Stimulated activated CD4-positive, alpha-beta T cell treated with anti-CD3 and anti-CD28 coated beads, TNF-alpha, amount 100 ng/mL, for 24 hours (primary cell): ENCODE measurements at regions not wholly inside any gene's neighbourhood (a gene's known extent, or its start where the extent isn't known, plus 50 kb on each side); places are given as distances from the start of the nearest gene placed in this dataset.
"Not testable (repeated sequence)": the region's sequence is repeated elsewhere in the genome, so short reads cannot be mapped to it uniquely, and the experiment has no call there.

Experiments used
- DNase-seq, 3 experiments: peaks; one replicate each; pipeline ENCODE4 v3.0.0-alpha.2; 2020; ENCODE audit warnings: low read depth in 3 of 3

DNA sequence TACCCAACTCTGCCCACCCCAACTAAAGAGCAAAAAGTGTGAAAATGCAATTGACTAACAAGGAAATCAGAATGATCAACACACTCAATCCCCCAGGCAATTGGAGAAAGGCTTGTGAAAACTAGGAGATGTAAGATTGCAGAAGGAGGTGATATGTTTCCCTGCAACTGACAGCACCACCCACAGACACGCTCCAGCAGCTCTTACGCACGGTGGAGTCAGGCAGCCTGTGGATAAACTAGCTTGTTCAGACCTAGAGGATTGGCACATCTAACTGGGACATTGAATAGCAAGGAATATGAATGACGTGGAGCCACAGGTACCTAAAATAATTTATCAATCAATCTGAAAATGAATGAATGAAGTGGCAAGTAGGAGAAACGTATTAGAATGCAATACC lies 125.7 kb upstream of the MYO3A start:
- no peak for DNase-seq

DNA sequence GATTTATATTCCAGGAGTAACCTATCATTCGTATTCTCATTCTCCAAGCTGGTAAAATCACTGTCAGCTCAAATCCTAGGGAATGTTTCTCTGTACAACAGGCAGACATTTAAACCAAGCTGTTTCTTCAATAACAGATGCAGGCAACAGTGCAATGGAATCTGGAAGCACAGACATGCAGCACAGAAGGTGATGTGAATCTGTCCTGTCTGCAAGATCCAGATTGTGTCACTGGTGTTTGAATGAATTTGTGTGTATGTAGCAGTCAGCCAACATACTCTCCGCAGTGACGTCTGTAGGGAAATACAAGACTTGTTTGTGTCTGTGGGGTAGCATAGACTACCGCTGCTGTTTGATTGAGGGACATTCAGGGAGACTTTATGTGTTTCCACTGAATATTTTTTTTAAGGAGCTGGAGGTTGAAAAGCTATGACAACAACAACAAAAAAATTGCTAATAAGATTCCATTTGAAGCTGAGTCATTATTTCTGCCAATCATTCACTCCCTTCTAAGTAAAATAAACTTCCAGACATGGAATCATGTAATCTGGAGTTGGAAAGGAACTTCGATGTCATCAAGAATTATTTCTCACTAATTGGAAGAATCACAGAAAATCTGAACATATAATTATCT lies 122.9 kb upstream of the MYO3A start:
- no peak for DNase-seq

DNA sequence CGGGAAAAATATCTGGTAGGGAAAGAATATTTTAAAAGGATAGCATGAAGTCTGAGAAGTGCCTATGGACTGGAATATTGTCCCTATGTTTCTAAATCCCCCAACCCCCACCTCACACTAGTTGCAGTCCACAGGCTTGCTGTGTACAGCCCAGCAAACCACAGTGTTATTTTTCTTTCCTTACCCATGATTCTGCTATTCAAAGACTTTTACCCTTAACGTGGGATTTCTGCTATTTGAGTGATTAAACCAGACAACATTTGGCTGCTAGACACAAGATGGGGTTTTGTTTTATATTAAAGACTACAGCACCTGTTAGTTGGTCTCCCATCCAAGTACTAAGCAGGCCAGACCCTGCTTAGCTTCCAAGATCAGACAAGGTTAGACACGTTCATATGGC lies 120.5 kb upstream of the MYO3A start:
- DNase-seq = no peak

DNA sequence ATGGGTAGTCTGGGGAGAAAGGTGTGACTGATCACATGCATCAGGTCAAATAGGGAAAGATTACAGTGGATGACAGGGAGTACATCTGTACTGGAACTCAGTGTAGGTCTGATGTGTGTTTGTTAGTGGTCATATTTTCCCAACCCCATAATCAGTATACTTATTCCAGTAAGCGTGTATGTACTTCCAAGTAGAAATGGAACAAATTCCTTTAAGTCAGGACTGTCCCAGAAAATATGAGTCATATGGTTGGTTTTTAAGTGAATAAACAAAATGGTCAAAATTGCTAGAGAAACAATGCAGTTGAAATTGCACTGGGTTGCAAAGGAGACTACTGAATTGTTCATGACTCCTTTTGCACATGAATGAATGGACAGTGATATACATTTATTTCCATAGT lies 118.8 kb upstream of the MYO3A start:
- no peak for DNase-seq

DNA sequence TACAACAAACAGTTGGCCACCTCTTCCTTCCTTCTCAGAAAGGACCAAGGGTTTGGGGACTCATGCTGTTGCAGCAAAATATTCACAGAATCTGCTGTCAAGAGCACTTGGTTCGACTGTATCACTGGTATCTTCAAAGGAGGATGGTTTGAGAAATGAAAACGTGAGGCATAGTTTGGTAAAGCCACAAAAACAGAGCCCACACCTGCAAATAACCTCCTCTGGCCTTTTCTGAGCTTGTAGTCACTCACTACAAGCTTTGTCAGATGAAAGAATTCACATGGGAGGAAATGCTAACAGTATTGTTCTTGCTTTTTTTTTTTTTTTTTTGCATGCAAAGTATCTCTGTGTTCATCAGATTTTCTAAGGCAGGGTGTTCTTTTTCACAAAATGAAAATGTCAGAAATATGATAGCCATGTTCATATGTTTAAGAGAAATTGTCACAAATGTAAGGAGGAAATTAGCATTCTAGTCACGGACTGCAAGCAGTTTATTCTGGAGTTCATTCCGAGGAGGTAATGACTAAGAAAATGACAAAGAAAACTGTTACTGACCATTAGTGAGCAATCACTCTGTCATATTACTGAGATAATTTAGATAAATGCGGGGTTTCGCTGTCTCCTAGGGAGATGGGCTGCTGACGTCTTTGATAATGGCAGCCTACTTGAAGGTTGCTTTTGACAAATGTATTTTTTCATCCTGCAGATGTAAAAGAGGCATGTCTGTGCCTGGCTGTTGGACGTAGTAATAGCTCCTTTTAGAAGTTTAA lies 117.8 kb upstream of the MYO3A start:
- DNase-seq = no peak

DNA sequence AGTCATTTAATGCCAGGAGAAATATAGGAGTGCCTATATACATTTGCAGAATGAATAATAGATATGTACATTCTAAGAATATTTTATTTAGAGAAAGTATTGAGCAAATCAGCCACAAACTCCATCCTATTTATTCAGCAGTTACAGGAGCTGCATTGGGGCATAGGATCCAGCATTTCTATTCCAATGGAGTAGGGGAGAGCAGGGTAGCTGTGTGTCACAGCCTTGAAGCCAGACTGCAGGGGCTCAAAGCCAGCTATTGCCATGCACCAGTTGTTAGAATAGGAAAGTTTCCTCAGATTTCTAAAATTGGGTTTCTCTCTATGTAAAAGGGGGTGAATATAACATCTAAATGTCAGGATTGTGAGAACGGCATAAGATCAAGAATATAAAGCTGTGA lies 116.8 kb upstream of the MYO3A start:
- DNase-seq = no peak

GRCh38 chr10:25818751-25819150 lies 115.3 kb upstream of the MYO3A start:
- DNase-seq = no peak

DNA sequence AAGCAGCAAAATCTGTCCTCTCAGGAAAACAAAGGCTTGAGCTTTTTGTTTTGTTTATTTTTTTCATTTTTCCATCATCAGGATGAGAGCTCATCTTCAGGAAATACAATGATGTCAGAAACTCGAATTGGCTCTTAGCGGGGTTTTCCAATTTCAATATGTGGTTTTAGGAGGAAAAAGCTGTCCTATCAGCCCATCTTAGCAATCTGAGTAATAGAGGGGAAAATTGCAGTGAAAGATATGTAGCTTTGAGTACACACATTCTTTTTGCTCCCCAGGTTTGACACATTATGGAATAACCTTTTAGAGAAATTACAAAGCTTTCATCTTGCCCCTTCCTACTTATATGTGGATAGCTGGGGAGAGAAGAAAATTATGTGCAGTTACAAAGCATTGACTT lies 113.6 kb upstream of the MYO3A start:
- DNase-seq = no peak

GRCh38 chr10:25820874-25821273 lies 113.2 kb upstream of the MYO3A start:
- DNase-seq = no peak

DNA sequence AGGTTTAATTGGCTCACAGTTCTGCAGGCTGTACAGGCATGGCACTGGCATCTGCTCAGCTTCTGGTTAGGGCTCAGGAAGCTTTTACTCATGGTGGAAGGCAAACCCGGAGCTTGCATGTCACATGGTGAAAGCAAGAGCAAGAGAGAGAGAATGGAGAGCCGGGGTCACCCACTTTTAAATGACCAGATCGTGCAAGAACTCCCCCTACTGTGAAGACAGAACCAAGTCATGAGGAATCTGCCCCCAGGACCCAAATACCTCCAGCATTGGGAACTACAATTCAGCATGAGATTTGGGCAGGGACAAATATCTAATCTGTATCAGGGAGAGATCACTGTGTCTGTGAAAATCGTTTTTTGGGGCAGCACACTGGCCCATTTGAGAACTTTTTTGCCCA lies 110.0 kb upstream of the MYO3A start:
- DNase-seq = no peak

DNA sequence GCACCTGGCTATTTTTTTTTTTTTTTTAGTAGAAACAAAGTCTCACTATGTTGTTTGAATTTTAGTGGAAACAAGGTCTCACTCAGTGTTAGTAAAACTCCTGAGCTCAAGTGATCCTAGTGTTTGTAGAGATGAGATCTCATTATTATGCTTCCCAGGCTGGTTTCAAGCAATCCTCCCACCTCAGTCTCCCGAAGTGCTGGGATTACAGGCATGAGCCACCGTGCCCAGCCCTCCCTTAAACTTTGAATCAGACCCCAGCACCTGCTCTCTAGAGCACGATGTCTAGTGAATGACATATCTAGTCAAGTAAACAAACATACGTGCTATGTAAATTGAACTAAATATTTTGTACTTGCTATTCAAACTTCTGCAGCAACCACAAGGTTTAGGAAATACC lies 105.6 kb upstream of the MYO3A start:
- no peak for DNase-seq

DNA sequence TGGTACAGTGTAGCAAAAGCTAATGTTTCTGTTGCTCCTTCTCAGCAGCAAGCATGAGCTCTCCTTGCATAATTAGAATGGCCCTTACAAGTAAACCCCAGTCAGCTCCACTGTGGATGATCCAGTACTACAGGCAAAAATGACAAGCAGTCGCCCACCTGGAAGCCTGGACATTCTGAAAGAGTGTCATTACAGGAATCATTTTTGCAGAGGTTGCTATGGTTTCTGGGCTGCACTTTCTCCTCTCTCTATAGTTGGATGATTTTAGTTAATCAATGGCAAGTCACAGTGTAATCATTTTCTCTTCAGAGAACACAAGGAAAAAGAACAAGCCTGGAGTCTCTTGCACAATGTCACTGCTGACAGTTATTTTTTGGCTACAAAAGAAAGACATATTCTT lies 102.9 kb upstream of the MYO3A start:
- DNase-seq = no peak

GRCh38 chr10:25839683-25840082 lies 94.3 kb upstream of the MYO3A start:
- DNase-seq = no peak

DNA sequence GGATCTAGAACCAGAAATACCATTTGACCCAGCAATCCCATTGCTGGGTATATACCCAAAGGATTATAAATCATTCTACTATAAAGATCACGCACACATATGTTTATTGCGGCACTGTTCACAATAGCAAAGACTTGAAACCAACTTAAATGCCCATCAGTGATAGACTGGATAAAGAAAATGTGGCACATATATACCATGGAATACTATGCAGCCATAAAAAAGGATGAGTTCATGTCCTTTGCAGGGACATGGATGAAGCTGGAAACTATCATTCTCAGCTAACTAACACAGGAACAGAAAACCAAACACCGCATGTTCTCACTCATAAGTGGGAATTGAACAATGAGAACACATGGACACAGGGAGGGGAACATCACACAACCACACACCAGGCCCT lies 93.2 kb upstream of the MYO3A start:
- DNase-seq = not testable (repeated sequence)

DNA sequence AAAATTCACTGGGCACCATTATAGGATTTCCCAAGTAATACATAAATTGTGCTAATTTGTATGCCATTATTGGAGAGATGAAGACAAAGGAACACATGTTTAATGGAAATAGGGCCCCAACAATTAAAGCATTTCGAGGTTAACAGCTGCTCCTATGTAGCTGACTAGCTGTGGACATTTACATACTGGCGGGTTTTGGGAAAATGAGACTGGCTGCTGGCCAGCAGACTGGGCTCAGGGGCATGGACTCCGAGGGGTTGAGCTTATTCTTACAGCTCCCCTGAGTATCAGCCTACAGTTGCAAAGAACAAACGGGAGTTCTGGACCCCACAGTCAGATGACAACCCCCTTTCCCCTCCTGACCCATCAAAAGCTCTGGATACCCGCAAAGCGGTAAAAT lies 91.9 kb upstream of the MYO3A start:
- no peak for DNase-seq

DNA sequence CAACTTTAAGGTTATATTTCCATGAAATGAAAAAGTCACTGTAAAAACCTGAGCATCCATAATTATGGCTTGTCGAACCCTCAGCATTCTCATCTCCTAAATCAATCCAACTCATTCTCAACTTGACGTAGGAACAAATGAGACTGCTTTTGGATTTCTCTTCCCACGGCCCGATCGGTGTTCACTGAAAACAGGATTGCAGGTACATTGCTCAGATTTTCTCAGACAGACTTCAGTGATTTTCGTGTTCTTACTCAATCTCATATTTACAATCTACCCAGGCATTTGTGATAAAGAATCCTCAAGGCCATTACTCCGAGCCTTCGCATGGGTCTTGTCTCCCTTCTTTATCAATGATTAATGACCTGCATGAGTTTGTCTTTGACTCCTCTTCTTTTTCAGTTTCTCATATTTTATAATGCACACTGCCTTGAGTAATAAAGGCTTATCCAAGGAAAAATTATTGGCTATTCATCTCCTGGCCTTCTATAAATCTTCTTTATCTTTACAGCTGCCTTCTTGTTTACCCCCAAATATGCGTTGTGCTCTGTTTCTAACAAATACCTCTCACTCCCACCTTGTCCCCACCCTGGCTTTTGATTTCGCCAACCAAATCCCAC lies 90.4 kb upstream of the MYO3A start:
- no peak for DNase-seq

DNA sequence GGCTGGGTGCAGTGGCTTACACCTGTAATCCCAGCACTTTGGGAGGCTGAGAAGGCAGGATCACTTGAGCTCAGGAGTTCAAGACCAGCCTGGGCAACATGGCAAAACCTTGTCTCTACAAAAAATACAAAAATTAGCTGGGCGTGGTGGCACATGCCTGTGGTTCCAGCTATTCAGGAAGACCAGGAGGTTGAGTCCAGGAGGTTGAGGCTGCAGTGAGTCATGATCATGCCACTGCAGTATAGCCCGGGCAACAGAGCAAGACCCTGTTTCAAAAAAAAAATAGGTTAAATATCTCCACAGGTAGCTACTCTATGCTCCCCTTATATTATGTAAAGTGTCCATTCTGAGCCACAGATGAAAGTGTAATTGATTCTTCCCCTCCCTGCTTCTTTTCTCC lies 89.3 kb upstream of the MYO3A start:
- not testable (repeated sequence) for DNase-seq

- no peak for DNase-seq
Measured at GRCh38 chr10:25849268-25849667, 84.8 kb upstream of the MYO3A start.

DNA sequence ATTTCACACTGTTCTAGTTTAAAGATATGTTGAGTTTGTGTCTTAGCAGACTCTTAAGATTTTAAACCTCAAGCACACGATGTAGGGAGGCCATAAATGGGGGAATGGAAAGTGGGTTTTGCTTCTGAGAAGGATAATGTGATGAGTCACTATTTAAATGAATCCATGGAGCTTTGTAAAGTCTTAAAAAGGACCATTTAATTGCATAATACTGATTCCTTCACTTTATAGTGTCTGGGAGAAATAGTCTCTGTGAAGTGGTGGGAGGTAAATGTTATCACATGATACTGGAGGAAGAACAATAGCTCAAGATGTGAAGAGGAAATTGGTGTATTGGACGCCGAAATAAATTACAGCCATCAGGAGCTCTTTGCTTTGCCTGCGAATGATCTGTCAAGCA lies 84.0 kb upstream of the MYO3A start:
- no peak for DNase-seq

- DNase-seq = no peak
Measured at GRCh38 chr10:25851548-25851947, 82.5 kb upstream of the MYO3A start.

- DNase-seq = no peak
Measured at GRCh38 chr10:25852364-25852941, 81.6 kb upstream of the MYO3A start.

GRCh38 chr10:25858076-25858475 lies 76.0 kb upstream of the MYO3A start:
- DNase-seq = no peak

- no peak for DNase-seq
Measured at GRCh38 chr10:25865267-25865666, 68.8 kb upstream of the MYO3A start.
